Body of pancreas (tissue), 4 donors: ENCODE measurements at regions not wholly inside any gene's neighbourhood (a gene's known extent, or its start where the extent isn't known, plus 50 kb on each side); places are given as distances from the start of the nearest gene placed in this dataset.

ENCODE experiments used
- CTCF ChIP-seq, 7 experiments: fragments of 450-650 bp in 4 of 7; fragments of 200-600 bp in 3 of 7; sonication (generic) in 3 of 7; IDR thresholded peaks; one replicate each; pipeline ENCODE4 v1.5.1; 2016 to 2019; ENCODE audit warnings: antibody characterized with exemption in 7 of 7
- POLR2A ChIP-seq, 3 donors: fragments of 450-650 bp; IDR thresholded peaks; one replicate each; pipeline ENCODE4 v1.6.1; 2016; ENCODE audit warnings: antibody characterized with exemption in 3 of 3, mild to moderate bottlenecking in 2 of 3

GRCh38 chr6:819122-819521, 126.2 kb upstream of the EXOC2 start:
- TF ChIP-seq POLR2A (IDR thresholded peaks at IDR 0.05) (no peak), CTCF (IDR thresholded peaks at IDR 0.05) (no peak)
